Islet precursor cell (in vitro differentiated cells): ENCODE measurements at regions not wholly inside any gene's neighbourhood (a gene's known extent, or its start where the extent isn't known, plus 50 kb on each side); places are given as distances from the start of the nearest gene placed in this dataset.
A peak's percentile ranks its signal among the peaks of the same experiment; 100 is the strongest.
"Not testable (repeated sequence)": the region's sequence is repeated elsewhere in the genome, so short reads cannot be mapped to it uniquely, and the experiment has no call there.

Experiments used
- DNase-seq: peaks from one replicate; pipeline ENCODE4 v3.0.0-alpha.2; 2018

- DNase-seq, result no peak
These were observed 188.6 kb downstream of the CARTPT start for GRCh38 chr5:71907608-71908145.

- no peak for DNase-seq
These were observed 191.7 kb downstream of the CARTPT start for GRCh38 chr5:71910741-71911140.

- no peak for DNase-seq
These were observed 192.9 kb downstream of the CARTPT start for GRCh38 chr5:71912021-71912420.

GRCh38 chr5:71914281-71914680 lies 193.0 kb upstream of the MAP1B start:
- DNase-seq, result no peak

GRCh38 chr5:71922584-71923106 lies 184.6 kb upstream of the MAP1B start:
- peak; percentile 63 for DNase-seq

GRCh38 chr5:71923755-71924154 lies 183.5 kb upstream of the MAP1B start:
- no peak for DNase-seq

GRCh38 chr5:71924325-71924724 lies 182.9 kb upstream of the MAP1B start:
- no peak for DNase-seq

- no peak for DNase-seq
These were observed 182.3 kb upstream of the MAP1B start for GRCh38 chr5:71924980-71925379.

GRCh38 chr5:71925608-71926091 lies 181.6 kb upstream of the MAP1B start:
- no peak for DNase-seq

GRCh38 chr5:71929003-71929402 lies 178.3 kb upstream of the MAP1B start:
- DNase-seq, result no peak

GRCh38 chr5:71930554-71930953 lies 176.7 kb upstream of the MAP1B start:
- DNase-seq, result not testable (repeated sequence)

- no peak for DNase-seq
These were observed 175.1 kb upstream of the MAP1B start for GRCh38 chr5:71932131-71932654.

GRCh38 chr5:71932655-71933338 lies 174.5 kb upstream of the MAP1B start:
- peak; percentile 66 for DNase-seq

- DNase-seq, result no peak
These were observed 173.0 kb upstream of the MAP1B start for GRCh38 chr5:71934322-71934721.

GRCh38 chr5:71937921-71938698 lies 169.2 kb upstream of the MAP1B start:
- DNase-seq, result no peak

GRCh38 chr5:71938895-71939294 lies 168.4 kb upstream of the MAP1B start:
- peak; percentile 89 for DNase-seq

- DNase-seq, result peak; percentile 61
These were observed 167.6 kb upstream of the MAP1B start for GRCh38 chr5:71939452-71940230.

GRCh38 chr5:71943874-71944273 lies 163.4 kb upstream of the MAP1B start:
- no peak for DNase-seq

GRCh38 chr5:71945436-71945835 lies 161.8 kb upstream of the MAP1B start:
- DNase-seq, result no peak

- DNase-seq, result no peak
These were observed 160.8 kb upstream of the MAP1B start for GRCh38 chr5:71946343-71947030.

- DNase-seq, result no peak
These were observed 159.1 kb upstream of the MAP1B start for GRCh38 chr5:71948206-71948605.

GRCh38 chr5:71949772-71950171 lies 157.5 kb upstream of the MAP1B start:
- no peak for DNase-seq
